Hypothalamus (tissue), 51 donors: ENCODE measurements at regions not wholly inside any gene's neighbourhood (a gene's known extent, or its start where the extent isn't known, plus 50 kb on each side); places are given as distances from the start of the nearest gene placed in this dataset.

Experiments
- DNase-seq, 51 donors: peaks; one replicate each; lab custom pipeline; 2025; lab: John Stamatoyannopoulos, UW

- DNase-seq, result no peak
Measured at GRCh38 chr5:117302473-117302872, 727.9 kb upstream of the SEMA6A start.

GRCh38 chr5:117299936-117300328 lies 725.3 kb upstream of the SEMA6A start:
- DNase-seq, result no peak

- DNase-seq, result no peak
Measured at GRCh38 chr5:117299224-117299935, 724.8 kb upstream of the SEMA6A start.

GRCh38 chr5:117296872-117297271 lies 722.2 kb upstream of the SEMA6A start:
- DNase-seq, result no peak

GRCh38 chr5:117295941-117296340 lies 721.3 kb upstream of the SEMA6A start:
- DNase-seq, result no peak

- DNase-seq, result no peak
Measured at GRCh38 chr5:117286813-117287212, 712.2 kb upstream of the SEMA6A start.

GRCh38 chr5:117271656-117272055 lies 697.0 kb upstream of the SEMA6A start:
- no peak for DNase-seq

GRCh38 chr5:117266280-117266679 lies 691.7 kb upstream of the SEMA6A start:
- no peak for DNase-seq

GRCh38 chr5:117263231-117263630 lies 688.6 kb upstream of the SEMA6A start:
- DNase-seq, result peak in 1 of 51 donors; percentile 47

- DNase-seq, result peak in 36 of 51 donors; percentile 1 to 84 (median 27)
Measured at GRCh38 chr5:117262572-117263131, 688.0 kb upstream of the SEMA6A start.

- peak in 1 of 51 donors; percentile 53 for DNase-seq
Measured at GRCh38 chr5:117261948-117262571, 687.4 kb upstream of the SEMA6A start.

- DNase-seq, result peak in 3 of 51 donors; percentile 3 to 56 (median 46)
Measured at GRCh38 chr5:117255211-117256027, 680.8 kb upstream of the SEMA6A start.

- DNase-seq, result no peak
Measured at GRCh38 chr5:117252566-117252965, 677.9 kb upstream of the SEMA6A start.

GRCh38 chr5:117249086-117249815 lies 674.6 kb upstream of the SEMA6A start:
- peak in 5 of 51 donors; percentile 4 to 85 (median 26) for DNase-seq

GRCh38 chr5:117246424-117246823 lies 671.8 kb upstream of the SEMA6A start:
- no peak for DNase-seq

GRCh38 chr5:117245130-117245529 lies 670.5 kb upstream of the SEMA6A start:
- no peak for DNase-seq

GRCh38 chr5:117242028-117242427 lies 667.4 kb upstream of the SEMA6A start:
- no peak for DNase-seq

GRCh38 chr5:117236941-117237340 lies 662.3 kb upstream of the SEMA6A start:
- no peak for DNase-seq

GRCh38 chr5:117235786-117236185 lies 661.2 kb upstream of the SEMA6A start:
- no peak for DNase-seq

- no peak for DNase-seq
Measured at GRCh38 chr5:117230375-117230774, 655.8 kb upstream of the SEMA6A start.
